Neural crest cell (in vitro differentiated cells): ENCODE measurements at regions not wholly inside any gene's neighbourhood (a gene's known extent, or its start where the extent isn't known, plus 50 kb on each side); places are given as distances from the start of the nearest gene placed in this dataset.

Experiments
- DNase-seq: peaks from one replicate; pipeline ENCODE4 v3.0.0; 2021; ENCODE audit warnings: low read depth, mixed read lengths, low spot score
- H3K27ac Mint-ChIP-seq: one replicate; pipeline ENCODE4 v1.8.0; 2021; ENCODE audit warnings: mild to moderate bottlenecking, mixed read lengths; ENCODE audit not compliant: unreplicated experiment
- H3K27me3 Mint-ChIP-seq: 2 replicates; pipeline ENCODE4 v1.8.0; 2021; ENCODE audit warnings: low read depth, mild to moderate bottlenecking, mixed read lengths
- H3K36me3 Mint-ChIP-seq: 2 replicates; pipeline ENCODE4 v1.8.0; 2021; ENCODE audit warnings: low read depth, mild to moderate bottlenecking, mixed read lengths
- H3K4me1 Mint-ChIP-seq: 2 replicates; pipeline ENCODE4 v1.8.0; 2021; ENCODE audit warnings: mixed read lengths
- H3K4me3 Mint-ChIP-seq: one replicate; pipeline ENCODE4 v1.8.0; 2021; ENCODE audit warnings: mild to moderate bottlenecking, mixed read lengths
- H3K9me3 Mint-ChIP-seq: 2 replicates; pipeline ENCODE4 v1.8.0; 2021; ENCODE audit warnings: mixed read lengths
- TF ChIP-seq, protein P1 (sequence below): fragments of 200-600 bp; sonication (generic); conservative IDR thresholded peaks from 2 replicates; pipeline ENCODE4 v1.5.0; 2021; ENCODE audit warnings: antibody characterized with exemption, mild to moderate bottlenecking

DNA sequence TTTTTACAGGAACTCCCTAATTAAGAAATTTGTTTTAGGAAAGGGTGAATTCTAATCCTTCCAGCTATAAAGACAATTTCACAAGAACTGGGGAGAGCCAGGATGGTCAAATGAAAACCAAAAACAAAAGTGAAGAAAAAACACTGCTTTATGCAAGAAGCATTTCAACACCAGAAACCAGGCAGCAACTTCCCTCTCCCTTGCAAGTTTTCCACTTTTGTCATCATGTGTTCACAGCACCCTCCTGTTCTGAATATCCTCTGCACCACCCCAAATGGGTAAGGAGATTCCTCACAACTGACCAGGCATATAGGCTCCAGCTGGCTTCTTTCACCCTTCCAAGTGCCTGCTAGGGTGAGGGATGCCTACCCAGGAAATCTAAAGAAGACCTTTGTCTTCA lies 328.1 kb downstream of the TBC1D4 start:
- Mint-ChIP-seq H3K36me3 (peaks cover 17% of the 10 kb centered on the region), H3K9me3 (peaks cover 28% of the 10 kb centered on the region), H3K27ac (no peak overlapping the region), H3K4me3 (no peak overlapping the region), H3K27me3 (no peaks in the 10 kb centered on the region), H3K4me1 (peaks cover 4% of the 10 kb centered on the region)
- DNase-seq, result no peak
- TF ChIP-seq, protein P1, sequence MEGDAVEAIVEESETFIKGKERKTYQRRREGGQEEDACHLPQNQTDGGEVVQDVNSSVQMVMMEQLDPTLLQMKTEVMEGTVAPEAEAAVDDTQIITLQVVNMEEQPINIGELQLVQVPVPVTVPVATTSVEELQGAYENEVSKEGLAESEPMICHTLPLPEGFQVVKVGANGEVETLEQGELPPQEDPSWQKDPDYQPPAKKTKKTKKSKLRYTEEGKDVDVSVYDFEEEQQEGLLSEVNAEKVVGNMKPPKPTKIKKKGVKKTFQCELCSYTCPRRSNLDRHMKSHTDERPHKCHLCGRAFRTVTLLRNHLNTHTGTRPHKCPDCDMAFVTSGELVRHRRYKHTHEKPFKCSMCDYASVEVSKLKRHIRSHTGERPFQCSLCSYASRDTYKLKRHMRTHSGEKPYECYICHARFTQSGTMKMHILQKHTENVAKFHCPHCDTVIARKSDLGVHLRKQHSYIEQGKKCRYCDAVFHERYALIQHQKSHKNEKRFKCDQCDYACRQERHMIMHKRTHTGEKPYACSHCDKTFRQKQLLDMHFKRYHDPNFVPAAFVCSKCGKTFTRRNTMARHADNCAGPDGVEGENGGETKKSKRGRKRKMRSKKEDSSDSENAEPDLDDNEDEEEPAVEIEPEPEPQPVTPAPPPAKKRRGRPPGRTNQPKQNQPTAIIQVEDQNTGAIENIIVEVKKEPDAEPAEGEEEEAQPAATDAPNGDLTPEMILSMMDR, result no peak

DNA sequence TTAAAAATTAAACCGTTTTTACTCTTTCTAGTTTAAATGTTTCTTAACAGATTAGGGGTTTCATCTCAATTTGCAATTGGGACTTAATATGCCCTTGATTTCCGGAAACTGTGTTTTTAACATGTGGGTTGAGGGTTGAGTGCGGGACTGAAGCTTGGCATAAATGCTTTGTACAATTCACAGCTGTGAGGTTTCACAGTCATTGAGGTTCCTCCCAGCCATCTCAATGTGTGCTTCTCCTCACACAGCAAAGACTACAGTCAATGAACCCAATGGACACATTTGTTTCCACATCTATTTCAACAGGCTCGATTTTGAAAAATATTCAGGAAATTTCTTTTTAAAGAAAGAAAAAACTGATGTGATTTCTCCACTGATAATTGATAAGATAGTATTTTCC lies 328.6 kb downstream of the TBC1D4 start:
- Mint-ChIP-seq H3K27ac (no peak overlapping the region), H3K9me3 (peaks cover 28% of the 10 kb centered on the region), H3K36me3 (peaks cover 16% of the 10 kb centered on the region), H3K4me3 (no peak overlapping the region), H3K27me3 (no peaks in the 10 kb centered on the region), H3K4me1 (peaks cover 4% of the 10 kb centered on the region)
- TF ChIP-seq, protein P1, result no peak
- no peak for DNase-seq

DNA sequence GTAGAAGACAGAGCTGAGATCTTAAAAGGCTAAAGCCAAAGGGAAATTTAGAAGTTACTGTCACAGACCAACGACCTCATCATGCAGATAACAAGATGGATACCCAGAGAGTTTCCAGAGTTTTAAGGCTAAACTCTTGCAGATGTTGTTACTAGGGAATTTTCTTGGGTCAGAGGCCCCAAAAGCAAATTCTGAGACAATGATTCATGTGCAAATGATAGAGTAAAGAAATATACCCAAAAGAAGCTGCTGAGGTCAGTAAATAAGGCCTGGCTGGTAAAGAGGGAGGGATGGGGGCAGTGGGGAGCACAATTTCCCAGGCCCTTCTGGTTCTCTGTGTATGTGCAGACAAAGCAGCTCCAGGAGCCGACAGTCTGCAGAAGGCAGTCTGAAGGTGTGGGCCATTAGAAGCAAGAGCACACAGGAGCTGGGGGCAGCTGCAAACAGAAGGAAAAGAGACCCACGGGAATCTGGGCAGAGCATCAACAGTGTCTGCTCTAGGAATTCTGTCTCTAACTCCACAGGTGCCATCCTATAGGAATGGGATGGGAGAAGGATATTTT lies 330.8 kb downstream of the TBC1D4 start:
- Mint-ChIP-seq H3K4me1 (peaks cover 4% of the 10 kb centered on the region), H3K27ac (no peak overlapping the region), H3K27me3 (no peaks in the 10 kb centered on the region), H3K4me3 (no peak overlapping the region), H3K9me3 (peaks cover 18% of the 10 kb centered on the region), H3K36me3 (peaks cover 10% of the 10 kb centered on the region)
- TF ChIP-seq, protein P1, result no peak
- DNase-seq, result no peak

DNA sequence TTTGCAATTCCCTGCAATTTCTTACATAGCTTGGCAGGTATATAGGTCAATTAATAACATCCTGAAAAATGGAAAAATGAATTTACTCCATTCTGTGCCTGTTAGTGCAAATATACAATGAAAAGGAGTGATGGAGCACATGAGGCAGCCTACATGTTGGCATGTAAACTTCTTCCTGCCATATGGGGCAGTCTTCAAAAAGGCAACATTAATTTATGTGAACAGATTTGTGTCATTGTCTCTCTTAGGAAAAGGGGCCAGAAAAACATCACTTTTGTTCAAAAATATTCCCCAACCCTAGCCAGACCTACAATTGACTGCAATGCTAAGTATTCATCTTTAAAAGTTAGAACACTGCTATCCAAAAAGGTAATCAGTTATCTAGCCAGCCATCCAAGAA lies 332.2 kb downstream of the TBC1D4 start:
- peaks cover 16% of the 10 kb centered on the region for H3K9me3 Mint-ChIP-seq
- no peak overlapping the region for H3K4me3 Mint-ChIP-seq
- no peak for DNase-seq
- H3K4me1 Mint-ChIP-seq, result no peaks in the 10 kb centered on the region
- peaks cover 11% of the 10 kb centered on the region for H3K36me3 Mint-ChIP-seq
- peak overlapping the region; percentile 32 for H3K27ac Mint-ChIP-seq
- no peaks in the 10 kb centered on the region for H3K27me3 Mint-ChIP-seq
- TF ChIP-seq, protein P1, result no peak

DNA sequence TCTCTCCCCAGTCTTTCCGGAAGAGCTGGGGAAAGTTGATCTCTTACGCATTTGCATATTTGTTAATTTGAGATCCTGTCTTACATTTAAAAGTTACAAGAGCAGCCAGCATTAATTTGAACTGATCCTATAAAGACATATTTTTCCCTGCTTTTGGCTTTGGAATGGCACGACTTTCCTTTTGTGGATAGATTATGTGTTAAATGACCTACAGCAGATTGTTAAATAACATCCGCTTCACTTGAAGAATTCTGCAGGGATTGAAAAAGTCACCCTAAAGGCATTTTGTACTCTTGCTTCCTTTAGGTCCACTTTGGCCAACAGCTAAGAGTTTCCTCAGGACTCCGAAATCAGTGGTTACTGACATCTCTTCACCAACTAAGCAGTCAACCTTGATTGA lies 334.0 kb downstream of the TBC1D4 start:
- peaks cover 13% of the 10 kb centered on the region for H3K9me3 Mint-ChIP-seq
- no peak overlapping the region for H3K27ac Mint-ChIP-seq
- no peak for DNase-seq
- TF ChIP-seq, protein P1, result no peak
- peaks cover 9% of the 10 kb centered on the region for H3K36me3 Mint-ChIP-seq
- H3K4me3 Mint-ChIP-seq, result no peak overlapping the region
- H3K4me1 Mint-ChIP-seq, result no peaks in the 10 kb centered on the region
- no peaks in the 10 kb centered on the region for H3K27me3 Mint-ChIP-seq
